NCI-H2029 treated with DMSO at 0.1 percent for 48 hours (cell line): ENCODE measurements at regions not wholly inside any gene's neighbourhood (a gene's known extent, or its start where the extent isn't known, plus 50 kb on each side); places are given as distances from the start of the nearest gene placed in this dataset.
A peak's percentile ranks its signal among the peaks of the same experiment; 100 is the strongest.
"Not testable (repeated sequence)": the region's sequence is repeated elsewhere in the genome, so short reads cannot be mapped to it uniquely, and the experiment has no call there.

ENCODE experiments used
- DNase-seq: peaks from one replicate; lab custom pipeline; 2025; lab: John Stamatoyannopoulos, UW

GRCh38 chr6:120354452-120355098, 979.7 kb downstream of the TBC1D32 start:
- DNase-seq = no peak

GRCh38 chr6:120352491-120352890, 981.8 kb downstream of the TBC1D32 start:
- no peak for DNase-seq

GRCh38 chr6:120348926-120349325, 985.4 kb downstream of the TBC1D32 start:
- no peak for DNase-seq

GRCh38 chr6:120328521-120328920, 979.0 kb upstream of the MAN1A1 start:
- DNase-seq = no peak

GRCh38 chr6:120320481-120321162, 971.1 kb upstream of the MAN1A1 start:
- DNase-seq = no peak

GRCh38 chr6:120304223-120304622, 954.7 kb upstream of the MAN1A1 start:
- DNase-seq = no peak

- DNase-seq = no peak
Observed at GRCh38 chr6:120303527-120303926, 954.0 kb upstream of the MAN1A1 start.

GRCh38 chr6:120302041-120302440, 952.5 kb upstream of the MAN1A1 start:
- DNase-seq = no peak

- no peak for DNase-seq
Observed at GRCh38 chr6:120290964-120291363, 941.4 kb upstream of the MAN1A1 start.

GRCh38 chr6:120282005-120282404, 932.4 kb upstream of the MAN1A1 start:
- no peak for DNase-seq

GRCh38 chr6:120279466-120280167, 930.1 kb upstream of the MAN1A1 start:
- DNase-seq = no peak

- DNase-seq = no peak
Observed at GRCh38 chr6:120278689-120279396, 929.3 kb upstream of the MAN1A1 start.

- DNase-seq = no peak
Observed at GRCh38 chr6:120274547-120274946, 925.0 kb upstream of the MAN1A1 start.

- DNase-seq = no peak
Observed at GRCh38 chr6:120273411-120273810, 923.9 kb upstream of the MAN1A1 start.

GRCh38 chr6:120272038-120272437, 922.5 kb upstream of the MAN1A1 start:
- no peak for DNase-seq

GRCh38 chr6:120268256-120268655, 918.7 kb upstream of the MAN1A1 start:
- DNase-seq = not testable (repeated sequence)

- DNase-seq = no peak
Observed at GRCh38 chr6:120262354-120262753, 912.8 kb upstream of the MAN1A1 start.

- DNase-seq = no peak
Observed at GRCh38 chr6:120260636-120261035, 911.1 kb upstream of the MAN1A1 start.

- DNase-seq = no peak
Observed at GRCh38 chr6:120254651-120255050, 905.1 kb upstream of the MAN1A1 start.

- DNase-seq = peak; percentile 42
Observed at GRCh38 chr6:120248451-120248850, 898.9 kb upstream of the MAN1A1 start.

GRCh38 chr6:120237221-120237620, 887.7 kb upstream of the MAN1A1 start:
- DNase-seq = no peak

- no peak for DNase-seq
Observed at GRCh38 chr6:120230008-120230407, 880.4 kb upstream of the MAN1A1 start.

GRCh38 chr6:120228297-120228696, 878.7 kb upstream of the MAN1A1 start:
- DNase-seq = no peak
